Endothelial cell of umbilical vein (primary cell): ENCODE measurements at regions not wholly inside any gene's neighbourhood (a gene's known extent, or its start where the extent isn't known, plus 50 kb on each side); places are given as distances from the start of the nearest gene placed in this dataset.

Experiments used
- BruUV-seq: library from RNA; stranded (reverse); fragments of 400-500 nt; replicated peaks from 2 replicates; lab custom pipeline; 2021; lab: Mats Ljungman, UMichigan
- CTCF ChIA-PET: fragments of 300-600, 350-600 bp; sonication (Branson Sonifier 250); formaldehyde crosslinking; loops from one replicate; lab custom pipeline; 2021; ENCODE audit warnings: antibody characterized with exemption, inconsistent platforms; lab: Charles Lee
- POLR2A ChIA-PET: fragments of 300-600, 350-600 bp; sonication (Branson Sonifier 250); formaldehyde crosslinking; loops from one replicate; lab custom pipeline; 2021; ENCODE audit warnings: antibody characterized with exemption, inconsistent platforms; lab: Charles Lee
- DNase-seq: peaks from one replicate; pipeline ENCODE4 v3.0.0-alpha.2; 2011; ENCODE audit warnings: low read depth, low spot score
- FAIRE-seq: peaks from 2 replicates; lab custom pipeline; 2011; peaks lifted over from hg19 to GRCh38; lab: Jason Lieb, UNC
- H2AFZ ChIP-seq: 2 replicates; pipeline ENCODE4 v1.6.0; 2012; ENCODE audit warnings: low read depth, low read length, control low read depth, inconsistent platforms
- H3K27ac ChIP-seq: 2 replicates; pipeline ENCODE4 v1.5.1; 2011; ENCODE audit warnings: low read depth, mild to moderate bottlenecking, control low read depth, low read length, moderate library complexity; ENCODE audit not compliant: insufficient read depth
- H3K27me3 ChIP-seq, 2 experiments: 2 replicates each; pipeline versions ENCODE4 v1.6.0 to v1.6.1; 2011; ENCODE audit warnings: low read length in 2 of 2, mixed read lengths in 1 of 2; ENCODE audit not compliant: control insufficient read depth in 2 of 2, insufficient read depth in 2 of 2
- H3K36me3 ChIP-seq, 2 experiments: 2 replicates in 1 of 2; 3 replicates in 1 of 2; pipeline ENCODE4 v1.5.1; 2011; ENCODE audit warnings: low read length in 2 of 2, mild to moderate bottlenecking in 1 of 2, moderate library complexity in 1 of 2; ENCODE audit not compliant: control insufficient read depth in 2 of 2, insufficient read depth in 2 of 2; ENCODE audit errors: extremely low read depth in 1 of 2
- H3K4me1 ChIP-seq: 3 replicates; pipeline ENCODE4 v1.5.1; 2011; ENCODE audit warnings: mild to moderate bottlenecking, low read length; ENCODE audit not compliant: control insufficient read depth, insufficient read depth; ENCODE audit errors: extremely low read depth
- H3K4me2 ChIP-seq: 2 replicates; pipeline ENCODE4 v1.6.1; 2011; ENCODE audit warnings: low read length, control low read depth, mixed read lengths; ENCODE audit not compliant: insufficient read depth
- H3K4me3 ChIP-seq, 3 experiments: fragments of 200-600 bp in 1 of 3; sonication (generic), shearing (Covaris generic) in 1 of 3; replicated peaks in 1 of 3; 2 replicates each; pipeline ENCODE4 v1.5.1; 2011 to 2016; ENCODE audit warnings: control low read depth in 3 of 3, low read length in 3 of 3, mild to moderate bottlenecking in 2 of 3, inconsistent platforms in 1 of 3, low read depth in 1 of 3, moderate library complexity in 1 of 3; ENCODE audit not compliant: insufficient read depth in 1 of 3
- H3K79me2 ChIP-seq: 2 replicates; pipeline ENCODE4 v1.6.0; 2012; ENCODE audit warnings: low read length, inconsistent platforms; ENCODE audit not compliant: control insufficient read depth, insufficient read depth
- H3K9ac ChIP-seq: replicated peaks from 2 replicates; pipeline ENCODE3; 2011; ENCODE audit warnings: low read length, control low read depth; ENCODE audit not compliant: insufficient read depth; ENCODE audit errors: extremely low read depth
- H3K9me1 ChIP-seq: replicated peaks from 3 replicates; pipeline ENCODE4 v1.6.0; 2011; ENCODE audit warnings: mild to moderate bottlenecking, low read length; ENCODE audit not compliant: control insufficient read depth, insufficient read depth; ENCODE audit errors: extremely low read depth
- H3K9me3 ChIP-seq: replicated peaks from 2 replicates; pipeline ENCODE4 v1.5.1; 2012; ENCODE audit warnings: low read length, inconsistent platforms; ENCODE audit not compliant: control insufficient read depth, insufficient read depth
- H4K20me1 ChIP-seq: replicated peaks from 2 replicates; pipeline ENCODE3; 2011; ENCODE audit warnings: mild to moderate bottlenecking, low read length; ENCODE audit not compliant: control insufficient read depth, insufficient read depth; ENCODE audit errors: extremely low read depth
- CTCF ChIP-seq, 2 donors: IDR thresholded peaks; 1 replicate in 1 of 2; 2 replicates in 1 of 2; pipeline ENCODE4 v1.5.1; 2011; ENCODE audit warnings: low read length in 2 of 2, mild to moderate bottlenecking in 2 of 2, moderate library complexity in 2 of 2, control low read depth in 1 of 2, inconsistent platforms in 1 of 2, low read depth in 1 of 2; ENCODE audit not compliant: insufficient read depth in 1 of 2; ENCODE audit errors: extremely low read depth in 1 of 2
- EZH2 ChIP-seq: IDR thresholded peaks from 2 replicates; pipeline ENCODE4 v1.6.1; 2012; ENCODE audit warnings: borderline replicate concordance, low read depth, mild to moderate bottlenecking, moderate library complexity, low read length, inconsistent platforms; ENCODE audit not compliant: severe bottlenecking
- FOS ChIP-seq: IDR thresholded peaks from 2 replicates; pipeline ENCODE4 v1.6.1; 2011; ENCODE audit warnings: mild to moderate bottlenecking, low read length, moderate library complexity, borderline replicate concordance; ENCODE audit not compliant: insufficient read depth
- GATA2 ChIP-seq: IDR thresholded peaks from 2 replicates; pipeline ENCODE4 v1.7.0; 2011; ENCODE audit warnings: low read depth, mild to moderate bottlenecking, moderate library complexity, mixed read lengths, low read length; ENCODE audit not compliant: insufficient read length, insufficient read depth
- JUN ChIP-seq: IDR thresholded peaks from 2 replicates; pipeline ENCODE4 v1.6.1; 2011; ENCODE audit warnings: borderline replicate concordance, low read depth; ENCODE audit not compliant: insufficient read length, insufficient read depth
- MAX ChIP-seq: IDR thresholded peaks from 2 replicates; pipeline ENCODE4 v1.6.1; 2011; ENCODE audit not compliant: insufficient read depth, insufficient read length
- MYC ChIP-seq: IDR thresholded peaks from one replicate; pipeline ENCODE4 v1.6.1; 2011; ENCODE audit warnings: mild to moderate bottlenecking, low read depth, low read length
- POLR2A ChIP-seq: IDR thresholded peaks from 2 replicates; pipeline ENCODE4 v1.6.1; 2012; ENCODE audit warnings: low read depth, mild to moderate bottlenecking, control low read depth, low read length
- POLR2AphosphoS5 ChIP-seq: IDR thresholded peaks from 2 replicates; pipeline ENCODE4 v1.6.1; 2012; ENCODE audit warnings: low read depth, mild to moderate bottlenecking, control low read depth, low read length, moderate library complexity; ENCODE audit not compliant: insufficient read depth
- dilution Hi-C: fragments of 300-500 bp; cut with MboI; formaldehyde crosslinking; loops from one replicate; pipeline ENCODE4 v1.15.0; 2019; ENCODE audit warnings: low sequenced_read_pairs; ENCODE audit not compliant: extremely low pct_ligation_motif_present
- intact Hi-C: fragments of 100-400 bp; cut with micrococcal nuclease; formaldehyde crosslinking; loops from one replicate; pipeline ENCODE4 v1.10.0; 2022

- Histone ChIP-seq H3K9me1 (no peaks in the 10 kb centered on the region), H3K79me2 (peaks cover 52% of the 10 kb centered on the region), H3K36me3 (no peaks in the 10 kb centered on the region), H3K4me2 (peak overlapping the region; percentile 77), H3K27me3 (no peaks in the 10 kb centered on the region), H3K9ac (peak overlapping the region; percentile 84), H2AFZ (no peak overlapping the region), H3K9me3 (no peaks in the 10 kb centered on the region), H3K4me1 (peaks cover 46% of the 10 kb centered on the region), H3K27ac (peak overlapping the region; percentile 97), H3K4me3 (peak overlapping the region in 1 of 3 experiments; percentile 20), H4K20me1 (no peaks in the 10 kb centered on the region)
- BruUV-seq: TSS peak; percentile 76
- CTCF ChIA-PET: interaction anchor here (0.7 to 2.5 kb wide), 7 partner anchors 9 to 81 kb away, joined by 3 to 9 read pairs (median 4); no protein-coding TSS in a partner anchor
- dilution Hi-C loops (no loop called here), intact Hi-C loops (loop anchor here (1.0 to 5.0 kb wide), 2 partner anchors 51 to 82 kb away; no protein-coding TSS in a partner anchor)
- peak; percentile 79 for TF ChIP-seq JUN
- no peak for TF ChIP-seq POLR2A
- TF ChIP-seq MAX: no peak
- TF ChIP-seq MYC: no peak
- peak; percentile 82 for TF ChIP-seq FOS
- TF ChIP-seq GATA2: no peak
- no peak for TF ChIP-seq EZH2
- TF ChIP-seq CTCF (IDR thresholded peaks at IDR 0.05; ENCODE audit: extremely low read depth in 1 of 2, insufficient read depth in 1 of 2, low read depth in 1 of 2, low read length in 2 of 2): no peak
- peak; percentile 70 for TF ChIP-seq POLR2AphosphoS5
- FAIRE-seq (peak; percentile 87), DNase-seq (peak; percentile 84)
- POLR2A ChIA-PET: interaction anchor here (0.6 kb wide), 1 partner anchor 51 kb away, joined by 5 read pairs; no protein-coding TSS in a partner anchor
Measured at GRCh38 chr9:130765137-130766020, 69.7 kb upstream of the ABL1 start.
